GM23338 (cell line): ENCODE measurements at regions not wholly inside any gene's neighbourhood (a gene's known extent, or its start where the extent isn't known, plus 50 kb on each side); places are given as distances from the start of the nearest gene placed in this dataset.

Experiments used
- ATAC-seq: fragments of 200-7000 bp; cut with Tn5 transposase; 3 replicates; pipeline ENCODE4 v1.9.1; 2020
- DNase-seq: peaks from one replicate; pipeline ENCODE4 v3.0.0-alpha.2; 2015; ENCODE audit warnings: low spot score
- H2AFZ ChIP-seq: fragments of 200-600 bp; sonication (generic); 2 replicates; pipeline ENCODE4 v1.8.0; 2016; ENCODE audit warnings: antibody characterized with exemption, mild to moderate bottlenecking, moderate library complexity
- H3F3A ChIP-seq: fragments of 200-600 bp; sonication (generic); replicated peaks from 2 replicates; pipeline ENCODE4 v1.8.0; 2017; ENCODE audit warnings: antibody characterized with exemption, mixed run types, low read depth
- H3K27ac ChIP-seq: fragments of 200-600 bp; sonication (generic); 2 replicates; pipeline ENCODE4 v1.6.1; 2016; ENCODE audit warnings: low read depth
- H3K27me3 ChIP-seq: fragments of 200-600 bp; sonication (generic); 2 replicates; pipeline ENCODE4 v1.8.0; 2016; ENCODE audit warnings: mild to moderate bottlenecking, mixed run types, moderate library complexity; ENCODE audit not compliant: insufficient read depth
- H3K36me3 ChIP-seq: fragments of 200-600 bp; sonication (generic); 2 replicates; pipeline ENCODE4 v1.8.0; 2016; ENCODE audit warnings: mild to moderate bottlenecking; ENCODE audit not compliant: insufficient read depth
- H3K4me1 ChIP-seq: fragments of 200-600 bp; sonication (generic); 2 replicates; pipeline ENCODE4 v1.8.0; 2016; ENCODE audit warnings: mild to moderate bottlenecking, moderate library complexity; ENCODE audit not compliant: insufficient read depth
- H3K4me2 ChIP-seq: fragments of 200-600 bp; sonication (generic); 2 replicates; pipeline ENCODE4 v1.7.1; 2017; ENCODE audit warnings: mixed run types
- H3K4me3 ChIP-seq: fragments of 200-600 bp; sonication (generic); 2 replicates; pipeline ENCODE4 v1.6.1; 2016; ENCODE audit warnings: mixed run types
- H3K79me2 ChIP-seq: fragments of 200-600 bp; sonication (generic); replicated peaks from 2 replicates; pipeline ENCODE4 v1.8.0; 2017; ENCODE audit warnings: mild to moderate bottlenecking; ENCODE audit not compliant: insufficient read depth
- H3K9me2 ChIP-seq: fragments of 200-600 bp; sonication (generic); 2 replicates; pipeline ENCODE4 v1.8.0; 2017; ENCODE audit not compliant: insufficient read depth
- H4K20me1 ChIP-seq: fragments of 200-600 bp; sonication (generic); replicated peaks from 2 replicates; pipeline ENCODE4 v1.8.0; 2017; ENCODE audit warnings: mild to moderate bottlenecking; ENCODE audit not compliant: insufficient read depth
- H3K27ac Mint-ChIP-seq: 2 replicates; pipeline ENCODE4 v1.8.0; 2020; ENCODE audit warnings: inconsistent platforms, mild to moderate bottlenecking, moderate library complexity, mixed read lengths
- H3K27me3 Mint-ChIP-seq: 3 replicates; pipeline ENCODE4 v1.8.0; 2022; ENCODE audit warnings: low read depth, mild to moderate bottlenecking, moderate library complexity, mixed read lengths, inconsistent platforms; ENCODE audit not compliant: insufficient read depth, poor library complexity
- H3K36me3 Mint-ChIP-seq: 3 replicates; pipeline ENCODE4 v1.8.0; 2021; ENCODE audit warnings: low read depth, mild to moderate bottlenecking, inconsistent platforms, moderate library complexity, mixed read lengths
- H3K4me1 Mint-ChIP-seq: 3 replicates; pipeline ENCODE4 v1.8.0; 2020; ENCODE audit warnings: mild to moderate bottlenecking, inconsistent platforms, mixed read lengths
- H3K4me3 Mint-ChIP-seq: 3 replicates; pipeline ENCODE4 v1.8.0; 2021; ENCODE audit warnings: moderate library complexity, mild to moderate bottlenecking, inconsistent platforms, mixed read lengths
- H3K9me3 Mint-ChIP-seq: 3 replicates; pipeline ENCODE4 v1.8.0; 2020; ENCODE audit warnings: moderate library complexity, mild to moderate bottlenecking, inconsistent platforms, mixed read lengths
- EZH2phosphoT487 ChIP-seq: fragments of 200-600 bp; sonication (generic); IDR thresholded peaks from one replicate; pipeline ENCODE4 v1.8.1; 2018; ENCODE audit warnings: antibody characterized with exemption; ENCODE audit not compliant: unreplicated experiment
- NANOG ChIP-seq: IDR thresholded peaks from 2 replicates; pipeline ENCODE4 v1.6.1; 2016; ENCODE audit warnings: antibody characterized with exemption, borderline replicate concordance
- POLR2AphosphoS5 ChIP-seq: IDR thresholded peaks from 2 replicates; pipeline ENCODE4 v1.6.1; 2016; ENCODE audit warnings: antibody characterized with exemption, low read depth
- STAT1 ChIP-seq: IDR thresholded peaks from one replicate; pipeline ENCODE4 v1.6.1; 2016; ENCODE audit warnings: antibody characterized with exemption; ENCODE audit not compliant: unreplicated experiment
- ZNF331 ChIP-seq: fragments of 250-450 bp; sonication (Bioruptor Pico); IDR thresholded peaks from 2 replicates; pipeline ENCODE4 v1.5.0; 2020; ENCODE audit warnings: low read depth, mild to moderate bottlenecking, moderate library complexity
- TF ChIP-seq, protein P1 (sequence below): fragments of 250-450 bp; sonication (Bioruptor Pico); IDR thresholded peaks from 2 replicates; pipeline ENCODE4 v1.5.0; 2020; ENCODE audit warnings: mild to moderate bottlenecking, moderate library complexity
- TF ChIP-seq, protein P2 (sequence below): IDR thresholded peaks from 2 replicates; pipeline ENCODE4 v1.6.1; 2016; ENCODE audit warnings: antibody characterized with exemption
- TF ChIP-seq, protein P3 (sequence below), 2 experiments: fragments of 200-600 bp in 1 of 2; sonication (generic) in 1 of 2; conservative IDR thresholded peaks; 2 replicates each; pipeline versions ENCODE4 v1.5.1 to v1.6.1; 2016 to 2017; ENCODE audit warnings: antibody characterized with exemption in 2 of 2, low read depth in 2 of 2, mild to moderate bottlenecking in 2 of 2, moderate library complexity in 1 of 2
- TF ChIP-seq, protein P4 (sequence below): IDR thresholded peaks from one replicate; pipeline ENCODE4 v1.6.1; 2018; ENCODE audit warnings: antibody characterized with exemption; ENCODE audit not compliant: unreplicated experiment

DNA sequence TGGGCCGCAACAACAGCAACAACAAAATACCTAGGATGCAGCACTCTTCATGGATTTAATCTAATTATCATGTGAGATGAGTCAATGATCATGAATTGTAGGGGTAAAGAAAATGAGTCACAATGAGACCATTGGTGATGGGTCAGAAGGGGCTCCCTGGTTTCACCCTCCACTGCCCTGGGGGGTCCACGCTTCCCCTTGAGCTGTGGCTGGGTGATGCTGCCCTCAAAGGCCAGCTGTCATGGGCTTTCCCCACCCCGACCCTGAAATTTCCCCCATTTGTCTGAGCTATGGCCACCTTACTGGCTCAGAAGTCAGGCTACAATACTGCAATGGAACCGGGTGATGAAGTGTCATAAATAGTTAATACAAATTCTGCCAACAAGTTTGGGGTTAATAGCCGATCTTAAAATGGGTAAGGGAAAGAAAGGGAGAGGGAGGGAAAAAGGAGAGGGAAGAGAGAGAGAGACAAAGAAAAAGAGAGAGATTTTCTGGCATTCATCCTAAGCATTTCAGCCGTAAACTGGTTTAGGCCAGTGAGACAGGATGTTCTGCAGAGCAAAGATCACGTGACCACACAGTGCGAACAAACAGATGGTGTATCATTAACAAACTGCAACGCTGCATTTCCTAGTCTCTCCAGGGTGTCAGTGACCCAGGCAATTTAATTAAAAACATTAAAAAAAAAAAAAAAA, 143.4 kb upstream of the ERRFI1 start:
- Mint-ChIP-seq H3K4me1 (peaks cover 38% of the 10 kb centered on the region), H3K9me3 (no peaks in the 10 kb centered on the region), H3K36me3 (no peaks in the 10 kb centered on the region; the same call in 1 of the 3 replicates), H3K27ac (peak overlapping the region; percentile 47), H3K27me3 (peaks cover 14% of the 10 kb centered on the region), H3K4me3 (no peak overlapping the region)
- H3K27ac ChIP-seq = 0 out of 2 replicates have a peak overlapping the region, but pooled peaks have one; percentile 53
- H3F3A ChIP-seq = peaks cover 8% of the 10 kb centered on the region
- ATAC-seq (no peak), DNase-seq (no peak)
- no peak overlapping the region for H3K4me2 ChIP-seq
- no peaks in the 10 kb centered on the region for H3K79me2 ChIP-seq
- no peak overlapping the region for H2AFZ ChIP-seq
- no peaks in the 10 kb centered on the region for H4K20me1 ChIP-seq
- 0 out of 2 replicates have a peak, but pooled peaks cover 8% of the 10 kb centered on the region for H3K9me2 ChIP-seq
- H3K4me3 ChIP-seq = no peak overlapping the region
- peaks cover 29% of the 10 kb centered on the region for H3K4me1 ChIP-seq
- no peaks in the 10 kb centered on the region for H3K27me3 ChIP-seq
- no peak for TF ChIP-seq ZNF331 (CRISPR knock-in tag)
- TF ChIP-seq, protein P1, sequence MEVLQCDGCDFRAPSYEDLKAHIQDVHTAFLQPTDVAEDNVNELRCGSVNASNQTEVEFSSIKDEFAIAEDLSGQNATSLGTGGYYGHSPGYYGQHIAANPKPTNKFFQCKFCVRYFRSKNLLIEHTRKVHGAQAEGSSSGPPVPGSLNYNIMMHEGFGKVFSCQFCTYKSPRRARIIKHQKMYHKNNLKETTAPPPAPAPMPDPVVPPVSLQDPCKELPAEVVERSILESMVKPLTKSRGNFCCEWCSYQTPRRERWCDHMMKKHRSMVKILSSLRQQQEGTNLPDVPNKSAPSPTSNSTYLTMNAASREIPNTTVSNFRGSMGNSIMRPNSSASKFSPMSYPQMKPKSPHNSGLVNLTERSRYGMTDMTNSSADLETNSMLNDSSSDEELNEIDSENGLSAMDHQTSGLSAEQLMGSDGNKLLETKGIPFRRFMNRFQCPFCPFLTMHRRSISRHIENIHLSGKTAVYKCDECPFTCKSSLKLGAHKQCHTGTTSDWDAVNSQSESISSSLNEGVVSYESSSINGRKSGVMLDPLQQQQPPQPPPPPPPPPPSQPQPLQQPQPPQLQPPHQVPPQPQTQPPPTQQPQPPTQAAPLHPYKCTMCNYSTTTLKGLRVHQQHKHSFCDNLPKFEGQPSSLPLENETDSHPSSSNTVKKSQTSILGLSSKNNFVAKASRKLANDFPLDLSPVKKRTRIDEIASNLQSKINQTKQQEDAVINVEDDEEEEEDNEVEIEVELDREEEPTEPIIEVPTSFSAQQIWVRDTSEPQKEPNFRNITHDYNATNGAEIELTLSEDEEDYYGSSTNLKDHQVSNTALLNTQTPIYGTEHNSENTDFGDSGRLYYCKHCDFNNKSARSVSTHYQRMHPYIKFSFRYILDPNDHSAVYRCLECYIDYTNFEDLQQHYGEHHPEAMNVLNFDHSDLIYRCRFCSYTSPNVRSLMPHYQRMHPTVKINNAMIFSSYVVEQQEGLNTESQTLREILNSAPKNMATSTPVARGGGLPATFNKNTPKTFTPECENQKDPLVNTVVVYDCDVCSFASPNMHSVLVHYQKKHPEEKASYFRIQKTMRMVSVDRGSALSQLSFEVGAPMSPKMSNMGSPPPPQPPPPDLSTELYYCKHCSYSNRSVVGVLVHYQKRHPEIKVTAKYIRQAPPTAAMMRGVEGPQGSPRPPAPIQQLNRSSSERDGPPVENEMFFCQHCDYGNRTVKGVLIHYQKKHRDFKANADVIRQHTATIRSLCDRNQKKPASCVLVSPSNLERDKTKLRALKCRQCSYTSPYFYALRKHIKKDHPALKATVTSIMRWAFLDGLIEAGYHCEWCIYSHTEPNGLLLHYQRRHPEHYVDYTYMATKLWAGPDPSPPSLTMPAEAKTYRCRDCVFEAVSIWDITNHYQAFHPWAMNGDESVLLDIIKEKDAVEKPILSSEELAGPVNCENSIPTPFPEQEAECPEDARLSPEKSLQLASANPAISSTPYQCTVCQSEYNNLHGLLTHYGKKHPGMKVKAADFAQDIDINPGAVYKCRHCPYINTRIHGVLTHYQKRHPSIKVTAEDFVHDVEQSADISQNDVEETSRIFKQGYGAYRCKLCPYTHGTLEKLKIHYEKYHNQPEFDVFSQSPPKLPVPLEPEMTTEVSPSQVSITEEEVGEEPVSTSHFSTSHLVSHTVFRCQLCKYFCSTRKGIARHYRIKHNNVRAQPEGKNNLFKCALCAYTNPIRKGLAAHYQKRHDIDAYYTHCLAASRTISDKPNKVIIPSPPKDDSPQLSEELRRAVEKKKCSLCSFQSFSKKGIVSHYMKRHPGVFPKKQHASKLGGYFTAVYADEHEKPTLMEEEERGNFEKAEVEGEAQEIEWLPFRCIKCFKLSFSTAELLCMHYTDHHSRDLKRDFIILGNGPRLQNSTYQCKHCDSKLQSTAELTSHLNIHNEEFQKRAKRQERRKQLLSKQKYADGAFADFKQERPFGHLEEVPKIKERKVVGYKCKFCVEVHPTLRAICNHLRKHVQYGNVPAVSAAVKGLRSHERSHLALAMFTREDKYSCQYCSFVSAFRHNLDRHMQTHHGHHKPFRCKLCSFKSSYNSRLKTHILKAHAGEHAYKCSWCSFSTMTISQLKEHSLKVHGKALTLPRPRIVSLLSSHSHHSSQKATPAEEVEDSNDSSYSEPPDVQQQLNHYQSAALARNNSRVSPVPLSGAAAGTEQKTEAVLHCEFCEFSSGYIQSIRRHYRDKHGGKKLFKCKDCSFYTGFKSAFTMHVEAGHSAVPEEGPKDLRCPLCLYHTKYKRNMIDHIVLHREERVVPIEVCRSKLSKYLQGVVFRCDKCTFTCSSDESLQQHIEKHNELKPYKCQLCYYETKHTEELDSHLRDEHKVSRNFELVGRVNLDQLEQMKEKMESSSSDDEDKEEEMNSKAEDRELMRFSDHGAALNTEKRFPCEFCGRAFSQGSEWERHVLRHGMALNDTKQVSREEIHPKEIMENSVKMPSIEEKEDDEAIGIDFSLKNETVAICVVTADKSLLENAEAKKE (CRISPR knock-in tag) = no peak
- no peak for TF ChIP-seq POLR2AphosphoS5
- TF ChIP-seq NANOG = no peak
- no peak for TF ChIP-seq EZH2phosphoT487
- TF ChIP-seq STAT1 = no peak
- TF ChIP-seq, protein P2, sequence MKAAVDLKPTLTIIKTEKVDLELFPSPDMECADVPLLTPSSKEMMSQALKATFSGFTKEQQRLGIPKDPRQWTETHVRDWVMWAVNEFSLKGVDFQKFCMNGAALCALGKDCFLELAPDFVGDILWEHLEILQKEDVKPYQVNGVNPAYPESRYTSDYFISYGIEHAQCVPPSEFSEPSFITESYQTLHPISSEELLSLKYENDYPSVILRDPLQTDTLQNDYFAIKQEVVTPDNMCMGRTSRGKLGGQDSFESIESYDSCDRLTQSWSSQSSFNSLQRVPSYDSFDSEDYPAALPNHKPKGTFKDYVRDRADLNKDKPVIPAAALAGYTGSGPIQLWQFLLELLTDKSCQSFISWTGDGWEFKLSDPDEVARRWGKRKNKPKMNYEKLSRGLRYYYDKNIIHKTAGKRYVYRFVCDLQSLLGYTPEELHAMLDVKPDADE = no peak
- TF ChIP-seq, protein P3, sequence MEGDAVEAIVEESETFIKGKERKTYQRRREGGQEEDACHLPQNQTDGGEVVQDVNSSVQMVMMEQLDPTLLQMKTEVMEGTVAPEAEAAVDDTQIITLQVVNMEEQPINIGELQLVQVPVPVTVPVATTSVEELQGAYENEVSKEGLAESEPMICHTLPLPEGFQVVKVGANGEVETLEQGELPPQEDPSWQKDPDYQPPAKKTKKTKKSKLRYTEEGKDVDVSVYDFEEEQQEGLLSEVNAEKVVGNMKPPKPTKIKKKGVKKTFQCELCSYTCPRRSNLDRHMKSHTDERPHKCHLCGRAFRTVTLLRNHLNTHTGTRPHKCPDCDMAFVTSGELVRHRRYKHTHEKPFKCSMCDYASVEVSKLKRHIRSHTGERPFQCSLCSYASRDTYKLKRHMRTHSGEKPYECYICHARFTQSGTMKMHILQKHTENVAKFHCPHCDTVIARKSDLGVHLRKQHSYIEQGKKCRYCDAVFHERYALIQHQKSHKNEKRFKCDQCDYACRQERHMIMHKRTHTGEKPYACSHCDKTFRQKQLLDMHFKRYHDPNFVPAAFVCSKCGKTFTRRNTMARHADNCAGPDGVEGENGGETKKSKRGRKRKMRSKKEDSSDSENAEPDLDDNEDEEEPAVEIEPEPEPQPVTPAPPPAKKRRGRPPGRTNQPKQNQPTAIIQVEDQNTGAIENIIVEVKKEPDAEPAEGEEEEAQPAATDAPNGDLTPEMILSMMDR (conservative IDR thresholded peaks at IDR 0.05; ENCODE audit: low read depth in 2 of 2) = no peak
- TF ChIP-seq, protein P4, sequence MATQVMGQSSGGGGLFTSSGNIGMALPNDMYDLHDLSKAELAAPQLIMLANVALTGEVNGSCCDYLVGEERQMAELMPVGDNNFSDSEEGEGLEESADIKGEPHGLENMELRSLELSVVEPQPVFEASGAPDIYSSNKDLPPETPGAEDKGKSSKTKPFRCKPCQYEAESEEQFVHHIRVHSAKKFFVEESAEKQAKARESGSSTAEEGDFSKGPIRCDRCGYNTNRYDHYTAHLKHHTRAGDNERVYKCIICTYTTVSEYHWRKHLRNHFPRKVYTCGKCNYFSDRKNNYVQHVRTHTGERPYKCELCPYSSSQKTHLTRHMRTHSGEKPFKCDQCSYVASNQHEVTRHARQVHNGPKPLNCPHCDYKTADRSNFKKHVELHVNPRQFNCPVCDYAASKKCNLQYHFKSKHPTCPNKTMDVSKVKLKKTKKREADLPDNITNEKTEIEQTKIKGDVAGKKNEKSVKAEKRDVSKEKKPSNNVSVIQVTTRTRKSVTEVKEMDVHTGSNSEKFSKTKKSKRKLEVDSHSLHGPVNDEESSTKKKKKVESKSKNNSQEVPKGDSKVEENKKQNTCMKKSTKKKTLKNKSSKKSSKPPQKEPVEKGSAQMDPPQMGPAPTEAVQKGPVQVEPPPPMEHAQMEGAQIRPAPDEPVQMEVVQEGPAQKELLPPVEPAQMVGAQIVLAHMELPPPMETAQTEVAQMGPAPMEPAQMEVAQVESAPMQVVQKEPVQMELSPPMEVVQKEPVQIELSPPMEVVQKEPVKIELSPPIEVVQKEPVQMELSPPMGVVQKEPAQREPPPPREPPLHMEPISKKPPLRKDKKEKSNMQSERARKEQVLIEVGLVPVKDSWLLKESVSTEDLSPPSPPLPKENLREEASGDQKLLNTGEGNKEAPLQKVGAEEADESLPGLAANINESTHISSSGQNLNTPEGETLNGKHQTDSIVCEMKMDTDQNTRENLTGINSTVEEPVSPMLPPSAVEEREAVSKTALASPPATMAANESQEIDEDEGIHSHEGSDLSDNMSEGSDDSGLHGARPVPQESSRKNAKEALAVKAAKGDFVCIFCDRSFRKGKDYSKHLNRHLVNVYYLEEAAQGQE = no peak
- H3K36me3 ChIP-seq = no peaks in the 10 kb centered on the region
